Spleen (tissue), 11 donors: ENCODE measurements at regions not wholly inside any gene's neighbourhood (a gene's known extent, or its start where the extent isn't known, plus 50 kb on each side); places are given as distances from the start of the nearest gene placed in this dataset.

Source experiments
- DNase-seq: peaks from one replicate; pipeline ENCODE4 v3.0.0-alpha.2; 2020
- H3K27ac ChIP-seq, 8 donors: fragments of 200-600 bp; sonication (generic) in 7 of 8; 1 replicate in 4 of 8; 2 replicates in 4 of 8; pipeline versions ENCODE4 v1.5.0 to v1.8.0; 2016 to 2021; ENCODE audit warnings: inconsistent platforms in 4 of 8, mild to moderate bottlenecking in 4 of 8, moderate library complexity in 1 of 8
- H3K27me3 ChIP-seq, 7 donors: fragments of 200-600 bp; sonication (generic) in 6 of 7; replicated peaks in 1 of 7; 1 replicate in 4 of 7; 2 replicates in 3 of 7; pipeline versions ENCODE4 v1.5.0 to v1.8.0; 2016 to 2021; ENCODE audit warnings: inconsistent platforms in 3 of 7, mild to moderate bottlenecking in 1 of 7
- H3K36me3 ChIP-seq, 6 donors: fragments of 200-600 bp; sonication (generic) in 5 of 6; 1 replicate in 4 of 6; 2 replicates in 2 of 6; pipeline versions ENCODE4 v1.5.0 to v1.8.0; 2016 to 2021; ENCODE audit warnings: inconsistent platforms in 2 of 6
- H3K4me1 ChIP-seq, 6 donors: fragments of 200-600 bp; sonication (generic) in 5 of 6; 1 replicate in 3 of 6; 2 replicates in 3 of 6; pipeline versions ENCODE4 v1.5.0 to v1.8.0; 2016 to 2021; ENCODE audit warnings: inconsistent platforms in 3 of 6
- H3K4me3 ChIP-seq, 8 donors: fragments of 200-600 bp; sonication (generic) in 7 of 8; 1 replicate in 4 of 8; 2 replicates in 4 of 8; pipeline versions ENCODE4 v1.5.0 to v1.8.0; 2016 to 2021; ENCODE audit warnings: inconsistent platforms in 4 of 8, mild to moderate bottlenecking in 4 of 8, moderate library complexity in 2 of 8
- H3K9me3 ChIP-seq, 8 donors: fragments of 200-600 bp; sonication (generic) in 7 of 8; 1 replicate in 4 of 8; 2 replicates in 4 of 8; pipeline versions ENCODE4 v1.5.0 to v1.8.0; 2016 to 2021; ENCODE audit warnings: inconsistent platforms in 4 of 8
- CTCF ChIP-seq, 11 experiments: fragments of 200-600 bp in 7 of 11; fragments of 450-650 bp in 4 of 11; sonication (generic) in 4 of 11; IDR thresholded peaks in 8 of 11; conservative IDR thresholded peaks in 3 of 11; 1 replicate in 7 of 11; 2 replicates in 4 of 11; pipeline versions ENCODE4 v1.4.0 to v1.8.0; 2016 to 2021; ENCODE audit warnings: antibody characterized with exemption in 11 of 11, inconsistent platforms in 4 of 11, mild to moderate bottlenecking in 1 of 11
- POLR2A ChIP-seq, 3 donors: fragments of 450-650 bp; IDR thresholded peaks; one replicate each; pipeline ENCODE4 v1.5.1; 2017; ENCODE audit warnings: antibody characterized with exemption in 3 of 3, mild to moderate bottlenecking in 1 of 3
- POLR2AphosphoS5 ChIP-seq, 3 donors: sonication (generic); formaldehyde crosslinking; IDR thresholded peaks; one replicate each; pipeline ENCODE4 v1.5.1; 2017; ENCODE audit warnings: antibody characterized with exemption in 3 of 3
- WGBS, 5 donors: extraction: QIAGEN DNeasy Blood & Tissue Kit in 3 of 5; methylation state at CpG; one replicate each; pipeline versions ENCODE4 v1.1.5 to v1.1.7; 2013 to 2018; 5-methylcytosine and 5-hydroxymethylcytosine counted together
- intact Hi-C: fragments of 100-400 bp; cut with DNase I; formaldehyde crosslinking; loops from one replicate; pipeline ENCODE4 v1.15.0; 2023; ENCODE audit warnings: low total_unique reads
- donor health status: healthy with polysubstance abuse.
- donor health status: DM: no; HTN: no; CAD: no; lungs with moderate emphysema.
- donor health status: DM: no; HTN: no; CAD: no.
- donor health status: Bipolar disorder and iron deficiency.
- donor health status: healthy.
- donor health status: DM: no; HTN: no; CAD: no.
- donor health status: DM: yes; HTN: yes; CAD: no.

GRCh38 chr7:96855139-96855538, 145.5 kb upstream of the SEM1 start:
- Histone ChIP-seq H3K27me3 (no peaks in the 10 kb centered on the region), H3K9me3 (no peaks in the 10 kb centered on the region), H3K36me3 (no peaks in the 10 kb centered on the region), H3K27ac (no peak overlapping the region), H3K4me1 (no peaks in the 10 kb centered on the region), H3K4me3 (no peak overlapping the region)
- TF ChIP-seq CTCF (IDR thresholded peaks at IDR 0.05 in 8 of 11, conservative IDR thresholded peaks at IDR 0.05 in 3 of 11): no peak
- no peak for TF ChIP-seq POLR2A (IDR thresholded peaks at IDR 0.05)
- no peak for TF ChIP-seq POLR2AphosphoS5 (IDR thresholded peaks at IDR 0.05)
- intact Hi-C loops: no loop called here
- no peak for DNase-seq

- Histone ChIP-seq H3K36me3 (no peaks in the 10 kb centered on the region), H3K4me1 (no peaks in the 10 kb centered on the region), H3K27me3 (no peaks in the 10 kb centered on the region), H3K4me3 (no peak overlapping the region), H3K9me3 (no peaks in the 10 kb centered on the region), H3K27ac (no peak overlapping the region)
- intact Hi-C loops: no loop called here
- TF ChIP-seq POLR2A (IDR thresholded peaks at IDR 0.05) (no peak), POLR2AphosphoS5 (IDR thresholded peaks at IDR 0.05) (no peak), CTCF (IDR thresholded peaks at IDR 0.05 in 8 of 11, conservative IDR thresholded peaks at IDR 0.05 in 3 of 11) (no peak)
- 73 to 89% (median 74%) methylated on average over 1 of the region's 1 CpG for whole genome bisulfite sequencing, 5 donors
- DNase-seq: no peak
Observed at GRCh38 chr7:96855691-96856090, 146.0 kb upstream of the SEM1 start.

- Histone ChIP-seq H3K9me3 (no peaks in the 10 kb centered on the region), H3K4me1 (no peaks in the 10 kb centered on the region), H3K27ac (no peak overlapping the region), H3K27me3 (no peaks in the 10 kb centered on the region), H3K4me3 (no peak overlapping the region), H3K36me3 (no peaks in the 10 kb centered on the region)
- 73 to 87% (median 75%) methylated on average over 2 of the region's 2 CpGs for WGBS, 5 donors
- TF ChIP-seq POLR2A (IDR thresholded peaks at IDR 0.05): no peak
- no peak for TF ChIP-seq CTCF (IDR thresholded peaks at IDR 0.05 in 8 of 11, conservative IDR thresholded peaks at IDR 0.05 in 3 of 11)
- TF ChIP-seq POLR2AphosphoS5 (IDR thresholded peaks at IDR 0.05): no peak
- intact Hi-C loops: no loop called here
- no peak for DNase-seq
Observed at GRCh38 chr7:96869538-96869937, 135.8 kb upstream of the DLX6 start.

GRCh38 chr7:96870185-96870584, 135.2 kb upstream of the DLX6 start:
- intact Hi-C loops: no loop called here
- 70 to 97% (median 79%) methylated on average over 2 of the region's 2 CpGs for WGBS, 5 donors
- Histone ChIP-seq H3K27ac (no peak overlapping the region), H3K4me1 (no peaks in the 10 kb centered on the region), H3K9me3 (no peaks in the 10 kb centered on the region), H3K36me3 (no peaks in the 10 kb centered on the region), H3K27me3 (no peaks in the 10 kb centered on the region), H3K4me3 (no peak overlapping the region)
- no peak for DNase-seq
- TF ChIP-seq POLR2AphosphoS5 (IDR thresholded peaks at IDR 0.05) (no peak), POLR2A (IDR thresholded peaks at IDR 0.05) (no peak), CTCF (IDR thresholded peaks at IDR 0.05 in 8 of 11, conservative IDR thresholded peaks at IDR 0.05 in 3 of 11) (no peak)
